Lower leg skin (tissue), 4 donors: ENCODE measurements at regions not wholly inside any gene's neighbourhood (a gene's known extent, or its start where the extent isn't known, plus 50 kb on each side); places are given as distances from the start of the nearest gene placed in this dataset.

Experiments used
- DNase-seq, 2 donors: peaks; one replicate each; pipeline ENCODE4 v3.0.0-alpha.2; 2019; ENCODE audit warnings: low spot score in 2 of 2
- H3K4me3 ChIP-seq: fragments of 200-600 bp; sonication (generic); 2 replicates; pipeline ENCODE4 v1.5.1; 2017; ENCODE audit warnings: mild to moderate bottlenecking, low read depth; ENCODE audit not compliant: poor library complexity, severe bottlenecking
- CTCF ChIP-seq, 3 donors: fragments of 450-650 bp; IDR thresholded peaks; one replicate each; pipeline ENCODE4 v1.5.1; 2016; ENCODE audit warnings: antibody characterized with exemption in 3 of 3, mild to moderate bottlenecking in 3 of 3, moderate library complexity in 2 of 3
- POLR2A ChIP-seq, 2 donors: fragments of 450-650 bp; IDR thresholded peaks; one replicate each; pipeline ENCODE4 v1.6.1; 2016 to 2017; ENCODE audit warnings: antibody characterized with exemption in 2 of 2, mild to moderate bottlenecking in 1 of 2, moderate library complexity in 1 of 2
- WGBS, 2 donors: methylation state at CpG; one replicate each; pipeline ENCODE4 v1.1.5; 2018; 5-methylcytosine and 5-hydroxymethylcytosine counted together
- intact Hi-C: fragments of 100-400 bp; cut with DNase I; formaldehyde crosslinking; loops from one replicate; pipeline ENCODE4 v1.15.0; 2023; ENCODE audit warnings: low total_unique reads

GRCh38 chr4:11691236-11691635, 262.5 kb upstream of the HS3ST1 start:
- TF ChIP-seq CTCF (IDR thresholded peaks at IDR 0.05), result no peak
- no peak for TF ChIP-seq POLR2A (IDR thresholded peaks at IDR 0.05)
- 76 to 84% methylated on average over 3 of the region's 3 CpGs for WGBS, 2 donors
- intact Hi-C loops, result no loop called here
- DNase-seq, result no peak
- no peak overlapping the region for H3K4me3 ChIP-seq

GRCh38 chr4:11687727-11688126, 259.0 kb upstream of the HS3ST1 start:
- no peak overlapping the region for H3K4me3 ChIP-seq

GRCh38 chr4:11685481-11685880, 256.8 kb upstream of the HS3ST1 start:
- no peak for DNase-seq
- TF ChIP-seq POLR2A (IDR thresholded peaks at IDR 0.05) (no peak), CTCF (IDR thresholded peaks at IDR 0.05) (no peak)
- WGBS, 2 donors, result 89% methylated on average over 5 of the region's 5 CpGs
- intact Hi-C loops, result no loop called here
- no peak overlapping the region for H3K4me3 ChIP-seq

More at GRCh38 chr4:11687727-11688126, 259.0 kb upstream of the HS3ST1 start:
- DNase-seq, result no peak
- TF ChIP-seq CTCF (IDR thresholded peaks at IDR 0.05), result no peak
- no peak for TF ChIP-seq POLR2A (IDR thresholded peaks at IDR 0.05)
- 79% methylated on average over 1 of the region's 1 CpG for WGBS, 2 donors
- intact Hi-C loops, result no loop called here

- WGBS, 2 donors, result 91 to 92% methylated on average over 3 of the region's 3 CpGs
- intact Hi-C loops, result no loop called here
- TF ChIP-seq POLR2A (IDR thresholded peaks at IDR 0.05), result no peak
- TF ChIP-seq CTCF (IDR thresholded peaks at IDR 0.05), result no peak
- no peak overlapping the region for H3K4me3 ChIP-seq
- DNase-seq, result no peak
Observed at GRCh38 chr4:11675051-11675800, 246.5 kb upstream of the HS3ST1 start.

GRCh38 chr4:11670304-11670703, 241.6 kb upstream of the HS3ST1 start:
- TF ChIP-seq CTCF (IDR thresholded peaks at IDR 0.05) (no peak), POLR2A (IDR thresholded peaks at IDR 0.05) (no peak)
- intact Hi-C loops, result no loop called here
- no peak for DNase-seq
- H3K4me3 ChIP-seq, result no peak overlapping the region

- no peak overlapping the region for H3K4me3 ChIP-seq
- no peak for TF ChIP-seq CTCF (IDR thresholded peaks at IDR 0.05)
- TF ChIP-seq POLR2A (IDR thresholded peaks at IDR 0.05), result no peak
- intact Hi-C loops, result no loop called here
- no peak for DNase-seq
- WGBS, 2 donors, result 86 to 92% methylated on average over 2 of the region's 2 CpGs
Observed at GRCh38 chr4:11669156-11669555, 240.5 kb upstream of the HS3ST1 start.
